HG03354 (cell line): ENCODE measurements at regions not wholly inside any gene's neighbourhood (a gene's known extent, or its start where the extent isn't known, plus 50 kb on each side); places are given as distances from the start of the nearest gene placed in this dataset.

Experiments used
- ATAC-seq: cut with Tn5 transposase; IDR thresholded peaks from one replicate; pipeline ENCODE4 v1.9.1; 2021; ENCODE audit warnings: mild to moderate bottlenecking; ENCODE audit not compliant: unreplicated experiment, poor library complexity, severe bottlenecking

DNA sequence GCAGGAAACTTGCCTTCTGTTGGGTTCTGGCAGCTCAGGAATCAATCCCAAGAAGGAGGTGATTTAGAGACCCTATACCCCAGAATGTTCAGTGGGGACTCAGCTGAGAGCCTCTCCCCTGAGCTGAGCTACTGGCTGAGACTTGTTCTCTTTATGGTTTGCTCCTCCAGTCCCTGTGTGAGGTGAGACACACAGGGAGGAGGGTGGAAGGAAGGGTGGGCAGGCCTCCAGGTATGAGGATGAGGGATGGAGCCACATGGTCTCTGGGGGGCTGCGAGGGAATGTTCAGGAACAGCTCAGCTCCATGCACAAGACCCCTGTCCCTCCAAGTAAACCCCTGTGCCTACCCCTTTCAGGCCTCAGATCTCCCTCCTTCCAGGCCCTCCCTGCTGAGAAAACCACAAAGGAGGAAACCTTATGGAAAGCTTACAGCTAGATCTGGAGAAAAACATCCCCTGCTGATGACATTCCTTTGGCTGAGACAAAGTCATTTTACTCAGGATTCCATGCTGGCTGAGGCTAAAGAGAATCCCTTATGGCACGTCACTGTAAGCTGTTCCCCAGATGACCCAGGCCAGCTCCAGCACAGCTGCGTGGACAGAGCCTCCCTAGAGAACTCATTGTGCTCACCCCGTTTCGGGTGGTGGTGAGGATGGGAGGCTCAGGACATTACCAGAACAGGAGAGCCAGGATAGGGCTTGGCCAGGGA is 91.5 kb upstream of the IPO9 start:
- no peak for ATAC-seq

DNA sequence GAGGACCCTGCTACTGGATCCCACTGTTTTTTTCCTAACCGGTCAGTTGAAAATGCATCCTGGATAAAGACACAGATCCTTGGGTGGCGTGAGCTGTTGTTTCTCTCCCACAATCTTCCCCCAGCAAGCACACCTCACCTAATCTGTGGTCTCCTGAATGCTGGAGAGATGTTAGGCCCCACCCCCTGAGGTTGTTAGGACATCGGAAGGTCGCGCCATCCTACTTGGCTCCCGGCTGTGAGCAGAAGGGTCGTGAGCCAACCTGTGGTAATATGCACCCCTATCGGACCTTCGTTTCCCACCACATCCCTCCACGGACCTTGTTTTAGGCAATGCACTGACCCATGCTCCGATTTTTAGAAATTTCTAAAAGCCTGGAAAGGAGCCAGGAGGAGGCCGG is 89.9 kb upstream of the IPO9 start:
- ATAC-seq: no peak

DNA sequence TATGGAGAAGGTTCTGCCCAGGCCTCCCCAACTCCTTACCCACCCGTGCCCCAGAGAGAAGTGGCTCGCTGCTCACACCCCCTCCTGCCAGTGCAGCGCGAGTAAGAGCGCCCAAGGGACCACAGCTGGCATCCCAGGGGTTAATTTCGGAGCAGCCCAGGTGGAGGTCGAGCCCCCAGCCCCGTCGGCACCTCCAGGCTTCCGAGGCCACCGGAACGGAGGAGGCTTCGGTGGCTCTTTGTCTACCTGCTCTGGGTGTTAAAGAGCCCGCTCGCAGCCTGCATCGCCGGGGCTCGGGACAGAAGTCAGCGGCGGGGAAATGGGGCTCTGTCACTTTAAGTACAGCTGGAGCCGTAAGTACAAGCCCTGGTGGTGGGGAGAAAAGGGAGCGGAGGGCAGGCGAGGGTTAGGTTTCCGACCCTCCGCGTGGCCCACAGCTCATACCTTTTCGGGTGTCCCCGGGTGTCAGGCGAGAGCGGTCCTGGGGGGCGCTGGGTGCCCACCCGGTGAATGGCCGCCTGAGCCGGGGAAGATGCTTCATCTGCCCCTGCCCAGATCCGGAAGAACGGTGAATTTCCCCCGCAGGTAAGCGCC is 89.4 kb upstream of the IPO9 start:
- ATAC-seq: no peak

DNA sequence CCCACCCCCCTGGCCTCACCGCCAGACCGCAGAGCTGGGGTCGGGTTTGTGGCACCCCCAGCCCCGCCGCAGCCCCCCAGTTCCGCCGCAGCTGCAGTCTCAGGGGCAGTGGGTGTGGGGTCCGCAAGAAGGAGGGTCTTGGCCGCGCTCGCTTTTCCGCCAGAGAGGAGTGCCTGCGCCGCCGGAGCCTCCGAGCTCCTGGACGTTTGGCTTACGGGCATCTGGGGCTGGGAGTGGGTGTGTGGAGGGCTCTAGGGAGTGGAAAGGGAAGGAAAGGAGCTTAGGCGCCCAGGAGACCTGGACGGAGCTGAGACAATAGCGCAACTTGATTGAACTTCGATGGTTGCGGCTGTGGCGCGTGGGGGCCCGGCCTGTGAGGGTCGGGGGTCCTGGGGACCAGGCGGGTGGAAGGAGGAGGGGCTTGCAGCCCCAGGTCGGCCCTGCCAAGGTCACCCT is 88.8 kb upstream of the IPO9 start:
- ATAC-seq: no peak

DNA sequence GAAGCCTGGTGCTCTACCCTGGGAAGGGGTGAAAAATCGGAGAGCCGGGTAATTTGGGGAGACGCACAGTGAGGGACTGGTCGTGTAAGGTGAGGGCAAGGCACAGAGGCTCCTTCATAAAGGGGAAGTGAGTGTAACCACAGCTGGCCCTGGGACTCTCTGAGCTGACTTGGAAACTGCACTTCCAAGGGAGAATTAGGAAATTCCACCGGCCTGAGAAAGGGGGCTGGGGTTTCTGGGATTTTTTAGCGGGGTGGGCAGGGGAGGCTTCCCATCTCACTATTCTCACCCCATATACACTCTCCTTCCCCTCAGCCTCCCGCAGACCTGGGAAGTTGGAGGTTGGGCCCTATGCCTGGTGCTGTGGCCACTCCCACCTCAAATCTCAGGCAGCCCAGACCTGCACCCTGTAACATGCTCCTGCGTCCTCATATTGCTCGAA is 88.3 kb upstream of the IPO9 start:
- ATAC-seq: no peak

DNA sequence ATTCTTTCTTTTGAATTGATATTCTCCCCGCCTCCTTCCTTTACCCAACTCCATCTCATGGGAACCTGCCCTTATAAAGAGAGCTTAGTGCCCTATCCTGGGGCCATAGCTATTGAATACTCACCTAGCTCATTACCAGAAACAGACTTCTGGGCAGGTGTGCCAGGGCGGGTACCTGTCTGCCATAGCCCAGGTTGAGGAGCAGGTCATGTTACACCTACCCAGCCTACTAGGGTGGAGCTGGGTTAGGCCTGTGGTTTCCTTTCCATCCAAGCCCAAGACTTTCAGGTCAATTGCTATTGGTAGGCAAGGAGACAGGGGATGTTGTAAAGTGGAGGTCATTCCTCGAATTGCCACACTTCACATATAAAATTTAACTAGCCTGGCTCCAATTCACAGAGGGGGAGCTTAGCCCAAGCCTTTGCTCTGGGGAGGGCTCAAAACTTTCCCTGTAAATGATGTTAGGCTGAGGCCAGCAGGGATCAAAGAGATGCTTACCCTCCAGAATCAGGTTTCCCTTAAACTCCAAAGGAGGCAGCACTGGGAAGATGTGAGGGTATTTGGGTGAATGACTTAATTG is 87.1 kb upstream of the IPO9 start:
- ATAC-seq: no peak

DNA sequence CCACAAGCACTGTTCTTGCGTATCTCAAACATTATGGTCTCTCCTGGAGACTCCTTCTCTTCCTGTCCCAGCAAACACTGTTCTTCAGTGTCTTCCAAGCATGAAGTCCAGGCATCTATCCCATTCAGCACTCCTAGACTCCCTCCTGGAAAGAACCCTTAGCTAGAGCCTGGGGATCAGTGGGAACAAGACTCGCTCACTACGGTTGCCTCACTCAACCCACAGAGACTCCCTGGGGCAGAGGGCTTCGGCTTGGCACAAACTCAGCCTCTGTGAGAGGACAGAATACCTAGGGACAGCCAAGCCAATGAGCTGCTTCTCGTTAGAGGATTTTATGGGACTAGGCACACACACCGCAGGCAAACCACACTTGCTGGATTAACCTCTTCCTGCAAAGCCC is 86.5 kb upstream of the IPO9 start:
- ATAC-seq: no peak

DNA sequence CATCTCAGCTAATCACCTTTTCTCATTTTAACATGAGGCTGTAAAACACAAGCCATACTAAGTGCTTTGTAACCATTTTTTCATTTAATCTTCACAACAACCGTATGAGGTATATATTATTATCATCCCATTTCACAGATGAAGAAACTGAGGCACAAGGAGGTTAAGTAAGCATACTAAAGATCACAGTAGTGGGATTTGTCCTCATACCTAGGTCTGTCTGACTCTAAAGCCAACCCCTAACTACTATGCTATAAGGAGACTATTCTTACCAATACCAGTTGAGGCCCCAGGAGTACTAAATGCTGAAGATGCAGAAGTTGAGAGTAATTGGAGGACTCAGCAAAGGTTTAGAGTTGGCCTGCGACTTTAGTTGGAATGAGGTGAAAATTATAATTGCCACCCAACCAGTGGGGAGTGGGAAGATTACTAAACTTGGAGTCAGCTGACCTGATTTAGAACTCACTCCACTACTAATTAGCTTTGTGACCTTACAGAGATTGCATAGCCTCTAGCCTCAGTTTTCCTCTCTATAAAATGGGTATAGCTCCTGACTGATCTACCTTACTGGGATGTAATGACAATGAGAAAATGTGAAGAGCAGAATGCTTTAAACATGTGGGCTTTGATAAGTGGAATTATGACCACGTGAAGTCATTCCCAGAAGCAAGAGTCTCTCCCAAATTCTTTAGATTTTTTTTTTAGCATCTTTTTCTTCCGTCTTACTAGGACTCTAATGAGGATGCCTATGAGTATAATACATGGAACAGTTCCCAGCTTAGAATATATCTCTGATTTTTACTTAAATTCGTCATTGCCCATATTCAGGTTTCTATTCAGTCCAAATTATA is 85.8 kb upstream of the IPO9 start:
- ATAC-seq: no peak

DNA sequence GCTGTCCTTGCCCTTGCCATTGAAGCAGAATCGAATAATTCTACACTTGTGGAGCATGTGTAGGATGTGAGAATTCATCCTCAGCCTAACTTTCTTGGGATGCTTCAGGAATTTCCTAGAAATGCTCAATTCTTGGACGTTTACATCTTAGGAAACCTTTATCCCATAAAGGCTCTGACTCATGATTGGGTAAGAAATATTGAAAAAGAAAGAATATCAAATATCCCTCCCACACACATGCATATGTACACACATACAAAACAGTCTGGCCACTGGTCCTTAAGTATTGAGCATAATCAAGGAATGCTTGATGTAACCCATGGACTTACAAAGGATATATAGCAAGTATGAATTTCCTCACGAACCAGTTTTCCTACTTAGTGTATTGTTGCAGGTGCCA is 83.9 kb upstream of the IPO9 start:
- ATAC-seq: no peak

DNA sequence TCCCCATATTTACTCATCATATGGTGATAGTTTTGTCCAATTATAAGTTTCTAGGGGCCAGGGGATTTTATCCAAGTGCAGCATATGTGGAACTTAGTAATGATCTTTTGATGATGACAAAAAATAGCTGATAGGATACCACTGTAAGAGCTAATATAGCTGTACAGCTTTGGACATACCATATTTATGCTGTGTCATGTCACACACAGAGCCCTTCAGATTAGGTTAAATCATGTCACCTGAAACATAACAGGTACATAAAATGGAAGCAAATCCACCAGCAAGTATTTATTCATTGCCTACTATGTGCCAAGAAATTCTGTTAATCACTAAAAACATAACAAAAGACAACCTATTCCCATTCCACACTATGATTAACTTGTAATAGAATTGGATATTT is 82.8 kb upstream of the IPO9 start:
- no peak for ATAC-seq

DNA sequence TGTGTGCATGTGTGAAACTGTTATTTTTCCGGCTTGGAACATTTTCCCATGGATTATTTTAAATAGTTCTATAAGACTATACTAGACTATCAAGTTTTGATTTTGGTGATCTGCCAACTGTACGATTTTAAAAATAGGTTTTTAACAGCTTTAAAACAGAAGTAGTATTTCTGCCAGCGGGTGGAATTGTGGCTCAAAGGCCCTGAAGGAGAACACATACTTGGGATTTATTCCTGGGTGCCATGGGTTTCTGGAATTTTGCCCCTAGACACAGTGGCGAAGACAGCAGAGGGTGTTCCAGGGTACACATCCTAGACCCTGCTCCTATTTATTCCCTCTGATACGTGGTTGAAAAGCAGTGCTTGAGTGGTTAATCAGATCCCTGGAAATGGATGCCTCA is 81.7 kb upstream of the IPO9 start:
- no peak for ATAC-seq

DNA sequence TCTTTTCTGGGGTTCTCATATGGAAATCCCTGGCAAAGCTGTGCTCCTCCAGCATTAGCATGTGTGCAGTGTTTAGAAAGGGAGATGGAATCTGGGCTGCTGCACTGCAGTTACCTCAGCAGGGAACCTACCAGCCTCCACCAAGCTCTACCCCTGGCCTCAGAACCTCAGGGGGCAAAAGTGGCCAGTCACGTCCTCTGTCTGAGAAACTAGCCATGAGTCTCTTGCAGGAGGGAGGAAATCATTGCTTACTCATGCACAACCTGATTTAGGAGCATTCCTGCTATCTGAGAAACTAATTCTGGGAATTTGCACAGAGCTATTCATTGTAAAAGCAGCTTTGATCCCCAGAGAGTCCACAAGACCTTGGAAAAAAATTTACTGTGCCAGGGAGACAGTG is 80.6 kb upstream of the IPO9 start:
- no peak for ATAC-seq

DNA sequence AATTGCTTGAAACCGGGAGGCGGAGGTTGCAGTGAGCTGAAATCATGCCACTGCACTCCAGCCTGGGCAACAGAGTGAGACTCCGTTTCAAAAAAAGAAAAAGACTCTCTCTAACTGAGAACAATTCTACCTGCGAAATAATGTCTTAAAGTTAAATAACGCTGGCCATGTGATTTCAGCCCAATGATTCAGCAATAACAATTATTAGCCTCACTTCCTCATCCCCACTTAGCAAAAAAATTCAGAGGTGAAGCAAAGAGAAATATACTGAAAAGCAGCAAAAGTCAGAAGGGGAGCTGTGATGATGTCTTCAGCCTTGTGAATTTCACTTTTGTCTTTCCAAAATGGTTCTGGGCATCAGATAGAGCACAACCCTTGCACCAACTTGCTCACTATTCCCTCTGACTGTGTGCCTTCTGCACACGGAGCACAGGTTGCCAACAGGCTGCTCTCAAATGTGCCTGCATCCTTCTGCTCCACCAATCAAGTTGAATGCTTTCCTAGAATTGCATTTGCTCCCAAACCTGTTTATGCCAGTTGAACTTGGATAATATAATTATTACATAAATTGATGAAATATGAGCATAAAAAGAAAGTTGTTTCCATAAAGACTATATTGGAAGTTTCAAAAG is 79.8 kb upstream of the IPO9 start:
- no peak for ATAC-seq

DNA sequence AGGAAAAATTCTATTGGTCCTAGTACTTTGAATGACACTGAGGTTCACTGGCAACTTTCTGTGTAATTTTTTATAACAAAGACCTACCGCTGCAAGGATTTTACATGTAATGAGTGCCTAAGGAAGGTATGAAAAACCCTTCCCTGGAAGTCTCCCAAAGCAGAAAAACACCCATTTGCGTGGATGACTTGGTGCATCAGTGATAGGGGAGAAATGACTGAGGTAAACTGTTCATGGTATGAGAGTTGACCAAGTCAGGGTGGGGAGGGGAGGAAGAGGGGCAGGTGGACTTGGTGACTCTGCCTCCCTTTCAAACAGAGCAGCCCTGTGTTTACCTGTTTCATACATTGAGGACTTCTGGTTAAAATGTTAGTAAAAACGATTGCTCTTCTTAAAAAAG is 78.8 kb upstream of the IPO9 start:
- ATAC-seq: no peak

DNA sequence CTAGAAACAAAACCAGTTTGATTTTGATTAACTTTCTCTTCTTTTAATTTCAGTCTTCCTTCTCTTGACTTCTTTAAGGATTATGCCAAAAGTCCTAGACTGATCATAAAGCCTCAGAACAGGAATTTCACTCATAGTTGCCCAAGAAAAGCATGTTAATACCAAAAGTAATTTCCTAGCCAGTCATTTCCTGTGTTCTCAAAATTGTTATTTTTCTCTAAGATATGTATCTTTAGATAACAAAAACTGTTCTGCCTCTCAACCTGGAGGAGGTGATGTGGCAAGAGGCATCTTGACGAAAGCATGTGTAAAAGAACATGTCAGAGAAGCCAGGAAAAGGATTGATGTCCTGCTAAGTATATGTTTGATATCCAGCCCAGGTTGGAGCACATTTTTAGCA is 78.0 kb upstream of the IPO9 start:
- no peak for ATAC-seq

DNA sequence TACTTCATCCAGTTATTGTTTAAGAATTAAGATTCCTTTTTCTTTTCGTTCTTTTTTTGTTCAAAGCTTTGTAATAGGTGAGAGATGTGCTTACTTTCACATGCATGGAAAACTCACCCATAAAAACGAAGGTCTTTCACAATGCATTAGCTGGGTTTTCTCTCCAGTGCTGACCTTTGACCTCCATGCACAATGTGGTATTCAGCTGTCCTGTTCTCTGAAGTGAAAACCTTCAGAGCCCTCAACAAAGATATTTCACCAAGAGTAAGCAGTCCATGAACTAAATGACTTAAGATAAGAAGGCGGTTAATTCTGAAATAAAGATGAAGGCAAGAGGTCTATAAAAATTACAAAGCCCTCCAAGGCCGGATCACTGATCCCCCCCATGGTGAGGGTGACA is 77.1 kb upstream of the IPO9 start:
- no peak for ATAC-seq

DNA sequence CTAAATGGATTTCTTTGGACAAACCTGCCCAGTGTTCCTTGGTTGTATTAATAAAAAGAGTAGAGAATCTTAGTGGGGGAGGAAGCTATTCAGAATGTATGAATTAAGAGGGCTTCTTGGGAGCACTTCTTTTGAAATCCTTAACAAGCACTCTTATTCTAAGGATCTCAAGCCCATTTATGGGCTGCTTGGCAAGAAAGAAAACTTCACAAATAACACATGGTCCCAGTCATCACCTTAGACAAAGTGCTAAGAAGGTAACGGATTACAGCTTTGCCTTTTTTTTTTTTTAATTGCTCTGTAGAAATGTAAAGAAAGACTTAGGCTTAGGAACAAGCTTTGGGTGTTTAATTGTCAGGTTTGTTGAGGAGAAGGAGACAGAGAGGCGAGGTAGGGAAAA is 76.6 kb upstream of the IPO9 start:
- no peak for ATAC-seq

DNA sequence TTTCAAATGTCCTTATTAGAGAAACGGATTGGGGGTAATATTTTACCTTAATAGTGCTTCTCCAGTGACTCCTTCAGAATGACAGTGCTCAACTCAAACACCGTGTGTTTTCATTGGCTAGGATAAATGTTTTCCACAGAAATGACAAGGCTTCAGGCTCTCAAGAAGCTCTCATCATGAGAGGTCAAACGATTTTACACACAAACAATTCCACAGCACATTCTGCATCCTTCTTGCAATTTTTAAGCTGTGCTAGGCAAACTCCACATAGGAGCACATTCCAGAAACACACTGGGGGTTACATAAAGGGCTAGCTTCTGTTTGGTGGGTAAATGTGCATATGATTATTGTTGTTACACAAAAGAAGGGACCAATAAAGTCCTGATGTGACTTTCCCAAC is 75.5 kb upstream of the IPO9 start:
- no peak for ATAC-seq

DNA sequence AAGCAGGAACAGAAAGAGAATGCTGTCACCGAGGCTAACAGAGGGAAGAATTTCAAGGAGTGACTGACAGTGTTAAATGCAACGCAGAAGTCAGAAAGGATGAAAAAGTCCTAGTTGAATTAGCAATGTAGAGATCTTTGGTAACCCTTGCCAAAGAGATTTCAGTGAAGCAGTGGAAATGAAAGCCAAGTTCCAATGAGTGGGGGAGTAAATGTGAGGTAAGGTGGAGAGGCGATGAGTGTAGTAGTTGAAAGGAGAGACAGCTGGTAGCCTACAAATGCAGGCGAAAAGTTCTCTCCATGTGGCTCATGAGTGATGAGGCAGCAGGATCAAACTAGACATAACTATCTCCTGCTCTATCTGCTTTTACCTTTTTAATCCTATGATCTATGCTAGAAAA is 74.6 kb upstream of the IPO9 start:
- no peak for ATAC-seq

DNA sequence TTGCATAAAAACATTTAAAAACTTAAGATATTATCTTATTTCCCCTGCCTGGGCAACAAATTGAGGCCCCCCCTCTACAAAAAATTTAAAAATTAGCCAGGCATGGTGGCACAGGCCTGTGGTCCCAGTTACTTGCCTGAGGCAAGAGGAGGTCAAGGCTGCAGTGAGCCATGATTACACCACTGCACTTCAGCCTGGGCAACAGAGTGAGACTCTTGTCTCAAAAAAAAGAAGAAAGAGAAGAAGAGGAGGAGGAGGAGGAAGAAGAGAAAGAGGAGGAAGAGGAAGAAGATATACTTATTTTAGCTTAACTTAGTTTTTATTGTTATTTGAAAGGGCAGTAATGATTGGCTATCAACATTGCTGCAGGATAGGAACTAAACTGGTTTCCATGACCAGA is 73.8 kb upstream of the IPO9 start:
- no peak for ATAC-seq
